Liver (tissue), 8 donors: ENCODE measurements at regions not wholly inside any gene's neighbourhood (a gene's known extent, or its start where the extent isn't known, plus 50 kb on each side); places are given as distances from the start of the nearest gene placed in this dataset.

Experiments used
- DNase-seq: peaks from one replicate; pipeline ENCODE4 v3.0.0-alpha.2; 2017; ENCODE audit warnings: low spot score
- H3K27ac ChIP-seq, 2 donors: one replicate each; pipeline ENCODE4 v1.7.0; 2013; ENCODE audit warnings: inconsistent platforms in 2 of 2, low read length in 2 of 2, control low read depth in 1 of 2, low read depth in 1 of 2, mild to moderate bottlenecking in 1 of 2
- H3K27me3 ChIP-seq, 4 donors: one replicate each; pipeline versions ENCODE4 v1.6.1 to v1.7.0; 2013; ENCODE audit warnings: low read length in 3 of 4, inconsistent platforms in 1 of 4, mild to moderate bottlenecking in 1 of 4, moderate library complexity in 1 of 4; ENCODE audit not compliant: control insufficient read depth in 4 of 4, insufficient read depth in 4 of 4
- H3K36me3 ChIP-seq, 4 donors: one replicate each; pipeline versions ENCODE4 v1.6.1 to v1.7.0; 2013; ENCODE audit warnings: low read length in 3 of 4, mild to moderate bottlenecking in 3 of 4, low read depth in 1 of 4, moderate library complexity in 1 of 4; ENCODE audit not compliant: control insufficient read depth in 4 of 4, insufficient read depth in 3 of 4
- H3K4me1 ChIP-seq, 4 donors: one replicate each; pipeline versions ENCODE4 v1.6.1 to v1.7.0; 2013; ENCODE audit warnings: low read length in 3 of 4, mild to moderate bottlenecking in 3 of 4, moderate library complexity in 1 of 4; ENCODE audit not compliant: control insufficient read depth in 4 of 4, insufficient read depth in 4 of 4
- H3K4me3 ChIP-seq, 3 donors: one replicate each; pipeline versions ENCODE4 v1.6.1 to v1.7.0; 2013; ENCODE audit warnings: low read length in 3 of 3, control low read depth in 1 of 3, low read depth in 1 of 3, mild to moderate bottlenecking in 1 of 3
- H3K9ac ChIP-seq, 2 donors: one replicate each; pipeline ENCODE4 v1.7.0; 2013; ENCODE audit warnings: low read length in 2 of 2, mild to moderate bottlenecking in 2 of 2, moderate library complexity in 2 of 2, control low read depth in 1 of 2, low read depth in 1 of 2
- H3K9me3 ChIP-seq, 4 donors: one replicate each; pipeline versions ENCODE4 v1.6.1 to v1.7.0; 2013; ENCODE audit warnings: low read length in 3 of 4; ENCODE audit not compliant: control insufficient read depth in 4 of 4
- EGR1 ChIP-seq, 2 donors: IDR thresholded peaks; 2 replicates each; pipeline ENCODE4 v1.6.1; 2016 to 2018; ENCODE audit warnings: antibody characterized with exemption in 2 of 2, low read depth in 2 of 2
- FOXA1 ChIP-seq: IDR thresholded peaks from 2 replicates; pipeline ENCODE4 v1.6.1; 2016; ENCODE audit warnings: antibody characterized with exemption
- FOXA2 ChIP-seq: IDR thresholded peaks from 2 replicates; pipeline ENCODE4 v1.6.1; 2016; ENCODE audit warnings: antibody characterized with exemption
- GABPA ChIP-seq, 2 donors: IDR thresholded peaks in 1 of 2; conservative IDR thresholded peaks in 1 of 2; 2 replicates each; pipeline ENCODE4 v1.6.1; 2016; ENCODE audit warnings: antibody characterized with exemption in 2 of 2, mild to moderate bottlenecking in 1 of 2, moderate library complexity in 1 of 2
- HNF4A ChIP-seq, 2 donors: conservative IDR thresholded peaks; 2 replicates each; pipeline ENCODE4 v1.6.1; 2016; ENCODE audit warnings: antibody characterized with exemption in 2 of 2, mild to moderate bottlenecking in 2 of 2
- JUND ChIP-seq, 2 donors: IDR thresholded peaks; 2 replicates each; pipeline ENCODE4 v1.6.1; 2016; ENCODE audit warnings: antibody characterized with exemption in 2 of 2
- RAD21 ChIP-seq, 2 donors: IDR thresholded peaks; 2 replicates each; pipeline ENCODE4 v1.6.1; 2016; ENCODE audit warnings: antibody characterized with exemption in 2 of 2, mild to moderate bottlenecking in 2 of 2
- YY1 ChIP-seq: IDR thresholded peaks from 2 replicates; pipeline ENCODE4 v1.6.1; 2016; ENCODE audit warnings: antibody characterized with exemption, mild to moderate bottlenecking
- WGBS: extraction: QIAGEN DNeasy Blood & Tissue Kit; methylation state at CpG from one replicate; pipeline ENCODE4 v1.1.7; 2013; 5-methylcytosine and 5-hydroxymethylcytosine counted together
- TF ChIP-seq, protein P1 (sequence below): fragments of 150-350 bp; IDR thresholded peaks from 2 replicates; pipeline ENCODE4 v1.5.1; 2017; ENCODE audit warnings: improper control_type of control experiment, low read depth, low read length; ENCODE audit not compliant: missing input control
- TF ChIP-seq, protein P2 (sequence below): IDR thresholded peaks from 2 replicates; pipeline ENCODE4 v1.6.1; 2016; ENCODE audit warnings: antibody characterized with exemption
- TF ChIP-seq, protein P3 (sequence below): IDR thresholded peaks from 2 replicates; pipeline ENCODE4 v1.6.1; 2016; ENCODE audit warnings: antibody characterized with exemption, mild to moderate bottlenecking
- donor health status: healthy.
- donor health status: healthy.
- donor health status: healthy.
- donor health status: healthy.
- donor health status: healthy.

DNA sequence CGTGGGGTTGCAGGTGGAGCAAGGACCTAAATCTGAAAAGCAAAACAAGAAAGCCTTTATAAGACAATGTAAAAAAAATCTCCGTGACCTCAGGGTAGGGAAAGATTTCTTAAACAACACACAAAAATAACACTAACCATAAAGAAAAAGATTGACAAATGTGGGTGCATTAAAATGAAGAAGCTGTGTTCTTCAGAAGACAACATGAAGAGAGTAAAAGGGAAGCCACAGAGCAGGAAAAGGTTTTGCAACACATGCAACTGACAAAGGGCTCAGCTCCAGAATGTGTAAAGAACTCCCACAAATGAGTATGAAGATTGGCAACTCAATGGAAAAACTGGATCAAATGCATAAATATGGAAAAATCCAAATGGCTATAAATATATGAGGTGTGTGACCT lies 74.2 kb downstream of the MAGEF1 start:
- Histone ChIP-seq H3K4me3 (no peak overlapping the region), H3K27ac (no peak overlapping the region), H3K9me3 (no peaks in the 10 kb centered on the region), H3K27me3 (no peaks in the 10 kb centered on the region), H3K9ac (no peak overlapping the region), H3K36me3 (no peaks in the 10 kb centered on the region), H3K4me1 (no peaks in the 10 kb centered on the region)
- no peak for DNase-seq
- 92% methylated on average over 2 of the region's 2 CpGs for WGBS
- TF ChIP-seq EGR1 (IDR thresholded peaks at IDR 0.05; ENCODE audit: low read depth in 2 of 2) (no peak), JUND (IDR thresholded peaks at IDR 0.05) (no peak), FOXA1 (no peak), HNF4A (conservative IDR thresholded peaks at IDR 0.05) (no peak), GABPA (IDR thresholded peaks at IDR 0.05 in 1 of 2, conservative IDR thresholded peaks at IDR 0.05 in 1 of 2) (no peak), YY1 (no peak)
- TF ChIP-seq, protein P1, sequence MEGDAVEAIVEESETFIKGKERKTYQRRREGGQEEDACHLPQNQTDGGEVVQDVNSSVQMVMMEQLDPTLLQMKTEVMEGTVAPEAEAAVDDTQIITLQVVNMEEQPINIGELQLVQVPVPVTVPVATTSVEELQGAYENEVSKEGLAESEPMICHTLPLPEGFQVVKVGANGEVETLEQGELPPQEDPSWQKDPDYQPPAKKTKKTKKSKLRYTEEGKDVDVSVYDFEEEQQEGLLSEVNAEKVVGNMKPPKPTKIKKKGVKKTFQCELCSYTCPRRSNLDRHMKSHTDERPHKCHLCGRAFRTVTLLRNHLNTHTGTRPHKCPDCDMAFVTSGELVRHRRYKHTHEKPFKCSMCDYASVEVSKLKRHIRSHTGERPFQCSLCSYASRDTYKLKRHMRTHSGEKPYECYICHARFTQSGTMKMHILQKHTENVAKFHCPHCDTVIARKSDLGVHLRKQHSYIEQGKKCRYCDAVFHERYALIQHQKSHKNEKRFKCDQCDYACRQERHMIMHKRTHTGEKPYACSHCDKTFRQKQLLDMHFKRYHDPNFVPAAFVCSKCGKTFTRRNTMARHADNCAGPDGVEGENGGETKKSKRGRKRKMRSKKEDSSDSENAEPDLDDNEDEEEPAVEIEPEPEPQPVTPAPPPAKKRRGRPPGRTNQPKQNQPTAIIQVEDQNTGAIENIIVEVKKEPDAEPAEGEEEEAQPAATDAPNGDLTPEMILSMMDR: no peak

DNA sequence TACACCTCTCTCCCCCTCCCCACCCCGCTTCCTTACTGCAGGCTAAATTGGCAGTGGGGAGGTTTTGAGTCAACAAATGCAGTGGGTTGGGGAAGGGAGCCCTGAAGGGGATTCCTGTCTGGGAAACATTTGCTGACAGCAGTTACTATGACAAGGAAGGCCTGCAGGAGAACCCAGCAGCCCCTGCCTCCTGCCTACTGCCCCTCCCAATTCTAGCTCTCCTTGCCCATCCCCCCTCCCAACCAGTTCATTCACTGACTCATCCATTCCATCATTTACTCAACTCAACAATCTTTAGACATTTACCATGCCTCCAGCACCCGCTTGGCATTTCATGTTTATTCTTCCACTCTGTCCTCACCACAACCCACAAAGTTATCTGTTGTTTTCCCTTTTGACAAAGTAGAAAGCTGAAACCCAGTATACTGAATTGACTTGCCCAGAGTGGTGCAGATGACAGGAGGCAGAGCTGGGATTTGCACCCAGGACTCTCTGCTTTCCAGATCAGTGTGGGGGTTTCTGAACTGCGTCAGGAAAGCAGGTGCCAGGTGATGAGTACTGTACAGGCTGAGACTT lies 75.0 kb downstream of the MAGEF1 start:
- no peak overlapping the region for H3K9ac ChIP-seq
- DNase-seq: no peak
- H3K27me3 ChIP-seq: no peaks in the 10 kb centered on the region
- 89% methylated on average over 3 of the region's 3 CpGs for WGBS
- H3K4me3 ChIP-seq: no peak overlapping the region
- H3K4me1 ChIP-seq: no peaks in the 10 kb centered on the region
- no peak for TF ChIP-seq JUND (IDR thresholded peaks at IDR 0.05)
- TF ChIP-seq FOXA1: no peak
- TF ChIP-seq, protein P2, sequence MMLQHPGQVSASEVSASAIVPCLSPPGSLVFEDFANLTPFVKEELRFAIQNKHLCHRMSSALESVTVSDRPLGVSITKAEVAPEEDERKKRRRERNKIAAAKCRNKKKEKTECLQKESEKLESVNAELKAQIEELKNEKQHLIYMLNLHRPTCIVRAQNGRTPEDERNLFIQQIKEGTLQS: no peak
- no peak for TF ChIP-seq FOXA2
- no peaks in the 10 kb centered on the region for H3K36me3 ChIP-seq
- H3K27ac ChIP-seq: no peak overlapping the region
- H3K9me3 ChIP-seq: no peaks in the 10 kb centered on the region

DNA sequence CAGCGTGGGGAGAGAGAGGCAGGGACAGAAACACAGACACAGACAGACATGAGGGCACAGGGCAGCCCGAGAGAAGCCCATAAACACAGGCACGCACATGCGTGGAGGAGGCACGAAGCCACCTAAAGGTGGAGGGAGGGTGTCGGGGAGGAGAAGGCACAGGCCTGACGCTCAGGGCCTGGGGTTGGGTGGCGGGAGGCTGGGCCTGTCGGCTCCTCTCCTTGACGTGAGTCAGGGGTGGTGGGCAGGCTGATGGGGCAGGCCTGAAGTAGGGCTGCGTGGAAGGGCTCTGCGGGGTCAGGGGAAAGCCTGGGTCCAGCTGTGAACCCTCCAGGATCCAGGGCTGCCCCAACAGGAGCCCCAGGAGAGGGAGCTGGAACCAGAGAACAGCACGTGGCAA lies 74.2 kb downstream of the EPHB3 start:
- H3K4me3 ChIP-seq: no peak overlapping the region
- no peaks in the 10 kb centered on the region for H3K4me1 ChIP-seq
- 91% methylated on average over 13 of the region's 13 CpGs for WGBS
- H3K36me3 ChIP-seq: no peaks in the 10 kb centered on the region
- DNase-seq: no peak
- H3K9ac ChIP-seq: no peak overlapping the region
- TF ChIP-seq RAD21 (IDR thresholded peaks at IDR 0.05): no peak
- TF ChIP-seq, protein P3, sequence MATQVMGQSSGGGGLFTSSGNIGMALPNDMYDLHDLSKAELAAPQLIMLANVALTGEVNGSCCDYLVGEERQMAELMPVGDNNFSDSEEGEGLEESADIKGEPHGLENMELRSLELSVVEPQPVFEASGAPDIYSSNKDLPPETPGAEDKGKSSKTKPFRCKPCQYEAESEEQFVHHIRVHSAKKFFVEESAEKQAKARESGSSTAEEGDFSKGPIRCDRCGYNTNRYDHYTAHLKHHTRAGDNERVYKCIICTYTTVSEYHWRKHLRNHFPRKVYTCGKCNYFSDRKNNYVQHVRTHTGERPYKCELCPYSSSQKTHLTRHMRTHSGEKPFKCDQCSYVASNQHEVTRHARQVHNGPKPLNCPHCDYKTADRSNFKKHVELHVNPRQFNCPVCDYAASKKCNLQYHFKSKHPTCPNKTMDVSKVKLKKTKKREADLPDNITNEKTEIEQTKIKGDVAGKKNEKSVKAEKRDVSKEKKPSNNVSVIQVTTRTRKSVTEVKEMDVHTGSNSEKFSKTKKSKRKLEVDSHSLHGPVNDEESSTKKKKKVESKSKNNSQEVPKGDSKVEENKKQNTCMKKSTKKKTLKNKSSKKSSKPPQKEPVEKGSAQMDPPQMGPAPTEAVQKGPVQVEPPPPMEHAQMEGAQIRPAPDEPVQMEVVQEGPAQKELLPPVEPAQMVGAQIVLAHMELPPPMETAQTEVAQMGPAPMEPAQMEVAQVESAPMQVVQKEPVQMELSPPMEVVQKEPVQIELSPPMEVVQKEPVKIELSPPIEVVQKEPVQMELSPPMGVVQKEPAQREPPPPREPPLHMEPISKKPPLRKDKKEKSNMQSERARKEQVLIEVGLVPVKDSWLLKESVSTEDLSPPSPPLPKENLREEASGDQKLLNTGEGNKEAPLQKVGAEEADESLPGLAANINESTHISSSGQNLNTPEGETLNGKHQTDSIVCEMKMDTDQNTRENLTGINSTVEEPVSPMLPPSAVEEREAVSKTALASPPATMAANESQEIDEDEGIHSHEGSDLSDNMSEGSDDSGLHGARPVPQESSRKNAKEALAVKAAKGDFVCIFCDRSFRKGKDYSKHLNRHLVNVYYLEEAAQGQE: no peak
- H3K27ac ChIP-seq: no peak overlapping the region
- H3K27me3 ChIP-seq: no peaks in the 10 kb centered on the region
- H3K9me3 ChIP-seq: no peaks in the 10 kb centered on the region
